ENCODE measurements at regions not wholly inside any gene's neighbourhood (a gene's known extent, or its start where the extent isn't known, plus 50 kb on each side); places are given as distances from the start of the nearest gene placed in this dataset.
A peak's percentile ranks its signal among the peaks of the same experiment; 100 is the strongest.

DNA sequence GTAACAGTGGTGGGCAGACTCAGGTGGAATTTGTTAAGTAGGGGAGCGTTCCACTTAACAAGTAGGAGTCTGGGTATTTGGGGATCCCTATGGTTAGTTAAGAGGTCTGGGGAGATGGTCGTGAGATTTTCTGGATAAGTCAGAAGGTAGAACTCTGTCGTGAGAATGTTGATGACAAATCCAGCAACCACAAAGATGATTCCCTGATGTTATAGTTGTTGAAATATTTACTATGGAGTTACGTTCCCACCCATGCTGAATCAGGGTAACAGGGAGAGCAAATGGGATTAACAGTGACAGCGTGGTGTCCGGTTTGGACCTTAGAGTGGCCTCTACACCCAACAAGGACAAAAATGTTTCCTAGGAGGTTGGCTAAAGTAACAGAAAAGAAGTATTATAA is 110.8 kb downstream of the MFSD1 start:
- TF ChIP-seq, protein P1, sequence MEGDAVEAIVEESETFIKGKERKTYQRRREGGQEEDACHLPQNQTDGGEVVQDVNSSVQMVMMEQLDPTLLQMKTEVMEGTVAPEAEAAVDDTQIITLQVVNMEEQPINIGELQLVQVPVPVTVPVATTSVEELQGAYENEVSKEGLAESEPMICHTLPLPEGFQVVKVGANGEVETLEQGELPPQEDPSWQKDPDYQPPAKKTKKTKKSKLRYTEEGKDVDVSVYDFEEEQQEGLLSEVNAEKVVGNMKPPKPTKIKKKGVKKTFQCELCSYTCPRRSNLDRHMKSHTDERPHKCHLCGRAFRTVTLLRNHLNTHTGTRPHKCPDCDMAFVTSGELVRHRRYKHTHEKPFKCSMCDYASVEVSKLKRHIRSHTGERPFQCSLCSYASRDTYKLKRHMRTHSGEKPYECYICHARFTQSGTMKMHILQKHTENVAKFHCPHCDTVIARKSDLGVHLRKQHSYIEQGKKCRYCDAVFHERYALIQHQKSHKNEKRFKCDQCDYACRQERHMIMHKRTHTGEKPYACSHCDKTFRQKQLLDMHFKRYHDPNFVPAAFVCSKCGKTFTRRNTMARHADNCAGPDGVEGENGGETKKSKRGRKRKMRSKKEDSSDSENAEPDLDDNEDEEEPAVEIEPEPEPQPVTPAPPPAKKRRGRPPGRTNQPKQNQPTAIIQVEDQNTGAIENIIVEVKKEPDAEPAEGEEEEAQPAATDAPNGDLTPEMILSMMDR (IDR thresholded peaks at IDR 0.05; ENCODE audit: insufficient read depth, low read depth, low read length, missing control alignments): no peak
- H3K4me3 ChIP-seq (ENCODE audit: low read length): no peak overlapping the region
- no peak for DNase-seq (ENCODE audit: low read depth)

DNA sequence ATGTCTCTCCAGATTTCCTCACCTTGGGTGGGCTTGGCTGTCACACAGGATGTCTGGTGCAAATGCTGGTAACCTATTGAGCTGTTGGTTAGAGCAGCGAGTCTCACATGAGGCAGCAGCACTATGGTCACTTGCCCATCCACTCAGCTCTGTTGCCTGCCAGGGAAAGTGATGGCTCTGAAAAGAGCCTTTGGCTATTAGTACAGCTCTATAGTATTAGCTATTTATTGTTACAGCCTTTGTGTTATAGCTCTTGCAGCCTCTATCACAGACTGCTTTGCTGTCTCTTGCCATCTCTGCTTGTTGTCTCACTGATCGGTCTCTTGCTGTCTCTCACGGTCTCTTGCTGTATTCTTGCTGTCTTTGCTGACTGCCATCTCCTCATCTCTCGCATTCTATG is 114.3 kb downstream of the MFSD1 start:
- H3K4me3 ChIP-seq (ENCODE audit: low read length): no peak overlapping the region
- DNase-seq (ENCODE audit: low read depth): no peak
- TF ChIP-seq, protein P1 (IDR thresholded peaks at IDR 0.05; ENCODE audit: insufficient read depth, low read depth, low read length, missing control alignments): no peak

DNA sequence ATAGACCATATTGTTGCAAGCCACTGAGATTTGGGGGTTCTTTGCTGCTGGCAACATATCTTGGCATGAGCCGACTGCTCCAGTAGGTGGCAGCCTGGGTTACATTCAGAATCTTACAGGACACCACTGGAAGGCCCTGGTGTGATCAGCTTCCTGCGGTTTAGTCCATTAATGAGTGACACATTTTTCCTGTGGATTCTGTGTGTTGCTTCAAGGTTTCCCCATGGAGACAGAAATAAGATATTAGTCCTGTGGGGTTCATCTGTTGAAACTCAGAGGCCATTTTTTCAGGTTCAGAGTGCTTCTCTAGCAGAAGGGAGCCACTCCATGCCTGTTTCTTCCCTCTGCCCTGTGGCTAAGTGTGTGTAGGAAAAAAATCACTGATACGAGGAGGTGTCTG is 116.2 kb downstream of the MFSD1 start:
- DNase-seq (ENCODE audit: low read depth): peak; percentile 72
- H3K4me3 ChIP-seq (ENCODE audit: low read length): no peak overlapping the region
- TF ChIP-seq, protein P1 (IDR thresholded peaks at IDR 0.05; ENCODE audit: insufficient read depth, low read depth, low read length, missing control alignments): peak; percentile 90

- no peak for DNase-seq (ENCODE audit: low read depth)
- TF ChIP-seq, protein P1 (IDR thresholded peaks at IDR 0.05; ENCODE audit: insufficient read depth, low read depth, low read length, missing control alignments): no peak
- H3K4me3 ChIP-seq (ENCODE audit: low read length): no peak overlapping the region
Observed at GRCh38 chr3:158918451-158918850, 116.6 kb downstream of the MFSD1 start.

DNA sequence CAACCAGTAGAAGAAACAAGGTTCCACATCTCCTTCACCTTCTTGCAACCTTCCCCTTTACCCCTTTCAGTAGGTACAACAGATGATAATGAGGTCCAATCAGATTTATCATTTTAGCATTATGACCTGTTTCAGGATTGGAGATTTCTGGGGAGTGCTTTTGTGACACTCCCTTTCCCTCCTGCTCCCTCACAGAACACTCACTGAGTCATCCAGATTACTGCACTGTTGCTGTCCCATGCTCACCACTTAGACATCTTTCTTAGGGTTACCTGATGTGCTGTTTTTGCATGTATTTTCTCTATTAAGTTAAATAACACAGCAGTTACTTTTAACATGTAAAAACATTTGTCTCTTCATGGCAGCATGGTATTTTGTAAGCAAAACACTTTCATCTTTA is 118.5 kb downstream of the MFSD1 start:
- TF ChIP-seq, protein P1 (IDR thresholded peaks at IDR 0.05; ENCODE audit: insufficient read depth, low read depth, low read length, missing control alignments): no peak
- peak; percentile 62 for DNase-seq (ENCODE audit: low read depth)
- H3K4me3 ChIP-seq (ENCODE audit: low read length): no peak overlapping the region

DNA sequence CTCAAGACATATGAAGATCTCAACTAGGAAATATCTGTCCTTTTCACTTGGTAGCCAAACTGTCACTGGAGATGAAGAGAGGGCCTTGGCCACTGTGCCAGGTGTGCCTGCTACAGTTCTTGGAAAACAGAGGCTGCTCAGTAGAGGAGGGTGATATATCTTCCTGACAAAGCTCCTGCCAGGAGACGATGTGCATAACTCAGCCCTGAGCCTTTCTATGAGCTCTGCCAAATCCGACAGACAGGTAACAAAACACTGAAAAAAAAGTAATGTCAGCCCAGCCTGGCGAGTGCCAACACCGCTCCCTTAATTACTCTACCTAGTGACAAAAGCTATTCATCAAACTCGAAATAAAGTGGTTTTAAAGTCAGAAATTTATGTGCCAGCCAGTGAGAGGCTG is 123.2 kb downstream of the MFSD1 start:
- no peak for DNase-seq (ENCODE audit: low read depth)
- no peak overlapping the region for H3K4me3 ChIP-seq (ENCODE audit: low read length)
- TF ChIP-seq, protein P1 (IDR thresholded peaks at IDR 0.05; ENCODE audit: insufficient read depth, low read depth, low read length, missing control alignments): no peak

DNA sequence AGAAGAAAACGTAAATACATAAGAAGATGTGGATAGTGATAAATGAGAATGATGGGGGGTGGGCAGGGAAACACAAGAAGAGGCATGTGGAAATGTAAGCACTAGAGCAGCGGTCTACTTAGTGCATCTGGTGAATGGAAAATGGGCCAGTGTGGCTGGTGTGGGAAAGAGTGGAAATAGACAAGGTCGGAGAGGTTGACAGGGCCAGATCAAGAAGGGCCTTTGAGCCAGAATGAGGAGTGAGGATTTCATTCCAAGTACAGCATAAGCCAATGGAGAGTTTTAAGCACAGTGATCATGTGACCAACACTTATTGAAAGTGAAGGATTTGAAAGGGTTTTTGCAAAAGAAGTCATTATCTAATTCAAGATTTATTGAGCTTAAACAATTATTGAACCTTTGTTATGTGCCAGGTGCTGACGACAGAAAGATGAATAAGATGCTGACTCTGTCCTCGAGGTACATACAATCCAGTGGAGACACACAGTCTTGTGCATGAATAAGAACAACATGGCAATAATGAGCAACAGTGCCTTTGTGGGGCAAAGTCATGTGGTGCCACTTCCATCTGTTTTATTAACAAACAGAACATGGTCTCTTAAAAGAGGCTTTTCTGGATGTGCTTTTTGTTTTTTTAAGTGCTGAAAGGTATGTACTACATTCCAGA is 124.1 kb downstream of the MFSD1 start:
- DNase-seq (ENCODE audit: low read depth): no peak
- TF ChIP-seq, protein P1 (IDR thresholded peaks at IDR 0.05; ENCODE audit: insufficient read depth, low read depth, low read length, missing control alignments): no peak
- H3K4me3 ChIP-seq (ENCODE audit: low read length): no peak overlapping the region
